Uterus (tissue), 2 donors: ENCODE measurements at regions not wholly inside any gene's neighbourhood (a gene's known extent, or its start where the extent isn't known, plus 50 kb on each side); places are given as distances from the start of the nearest gene placed in this dataset.

ENCODE experiments used
- POLR2A ChIP-seq, 2 donors: fragments of 450-650 bp; IDR thresholded peaks; one replicate each; pipeline ENCODE4 v1.6.1; 2016; ENCODE audit warnings: antibody characterized with exemption in 2 of 2, mild to moderate bottlenecking in 1 of 2, moderate library complexity in 1 of 2
- TF ChIP-seq, protein P1 (sequence below), 4 experiments: fragments of 200-600 bp in 2 of 4; fragments of 450-650 bp in 2 of 4; sonication (generic) in 2 of 4; IDR thresholded peaks; one replicate each; pipeline ENCODE4 v1.5.1; 2016 to 2019; ENCODE audit warnings: antibody characterized with exemption in 4 of 4, mild to moderate bottlenecking in 2 of 4, moderate library complexity in 1 of 4

DNA sequence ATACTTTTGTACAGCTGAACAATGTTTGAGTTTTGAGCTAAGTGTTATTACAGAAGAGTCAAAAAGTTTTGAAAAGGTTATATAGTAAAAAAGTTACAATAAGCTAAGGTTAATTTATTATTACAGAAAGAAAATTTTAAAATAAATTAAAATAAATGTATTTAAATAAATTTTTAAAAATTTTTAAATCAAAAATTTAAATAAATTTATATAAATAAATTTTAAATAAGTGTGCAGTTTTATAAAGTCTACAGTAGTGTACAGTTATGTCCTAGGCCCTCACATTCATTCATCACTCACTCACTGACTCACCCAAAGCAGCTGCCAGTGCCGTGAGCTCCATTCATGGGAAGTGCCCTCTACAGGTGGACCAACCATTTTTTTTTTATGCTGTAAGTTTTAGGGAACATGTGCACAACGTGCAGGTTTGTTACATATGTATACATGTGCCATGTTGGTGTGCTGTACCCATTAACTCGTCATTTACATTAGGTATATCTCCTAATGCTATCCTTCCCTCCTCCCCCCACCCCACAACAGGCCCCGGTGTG is 462.9 kb upstream of the ZMIZ1 start:
- TF ChIP-seq, protein P1, sequence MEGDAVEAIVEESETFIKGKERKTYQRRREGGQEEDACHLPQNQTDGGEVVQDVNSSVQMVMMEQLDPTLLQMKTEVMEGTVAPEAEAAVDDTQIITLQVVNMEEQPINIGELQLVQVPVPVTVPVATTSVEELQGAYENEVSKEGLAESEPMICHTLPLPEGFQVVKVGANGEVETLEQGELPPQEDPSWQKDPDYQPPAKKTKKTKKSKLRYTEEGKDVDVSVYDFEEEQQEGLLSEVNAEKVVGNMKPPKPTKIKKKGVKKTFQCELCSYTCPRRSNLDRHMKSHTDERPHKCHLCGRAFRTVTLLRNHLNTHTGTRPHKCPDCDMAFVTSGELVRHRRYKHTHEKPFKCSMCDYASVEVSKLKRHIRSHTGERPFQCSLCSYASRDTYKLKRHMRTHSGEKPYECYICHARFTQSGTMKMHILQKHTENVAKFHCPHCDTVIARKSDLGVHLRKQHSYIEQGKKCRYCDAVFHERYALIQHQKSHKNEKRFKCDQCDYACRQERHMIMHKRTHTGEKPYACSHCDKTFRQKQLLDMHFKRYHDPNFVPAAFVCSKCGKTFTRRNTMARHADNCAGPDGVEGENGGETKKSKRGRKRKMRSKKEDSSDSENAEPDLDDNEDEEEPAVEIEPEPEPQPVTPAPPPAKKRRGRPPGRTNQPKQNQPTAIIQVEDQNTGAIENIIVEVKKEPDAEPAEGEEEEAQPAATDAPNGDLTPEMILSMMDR (IDR thresholded peaks at IDR 0.05), result peak in 1 of 4 experiments; percentile 2
- TF ChIP-seq POLR2A (IDR thresholded peaks at IDR 0.05), result no peak
